Erythroblast (primary cell): ENCODE measurements at regions not wholly inside any gene's neighbourhood (a gene's known extent, or its start where the extent isn't known, plus 50 kb on each side); places are given as distances from the start of the nearest gene placed in this dataset.
A peak's percentile ranks its signal among the peaks of the same experiment; 100 is the strongest.

ENCODE experiments used
- DNase-seq, 2 experiments: peaks; one replicate each; lab custom pipeline; 2025; lab: John Stamatoyannopoulos, UW
- GATA1 ChIP-seq: IDR thresholded peaks from 2 replicates; pipeline ENCODE4 v1.6.1; 2011; ENCODE audit warnings: low read depth, mild to moderate bottlenecking, control low read depth, low read length, moderate library complexity
- POLR2A ChIP-seq: IDR thresholded peaks from 2 replicates; pipeline ENCODE4 v1.6.1; 2011; ENCODE audit warnings: mild to moderate bottlenecking, low read length

DNA sequence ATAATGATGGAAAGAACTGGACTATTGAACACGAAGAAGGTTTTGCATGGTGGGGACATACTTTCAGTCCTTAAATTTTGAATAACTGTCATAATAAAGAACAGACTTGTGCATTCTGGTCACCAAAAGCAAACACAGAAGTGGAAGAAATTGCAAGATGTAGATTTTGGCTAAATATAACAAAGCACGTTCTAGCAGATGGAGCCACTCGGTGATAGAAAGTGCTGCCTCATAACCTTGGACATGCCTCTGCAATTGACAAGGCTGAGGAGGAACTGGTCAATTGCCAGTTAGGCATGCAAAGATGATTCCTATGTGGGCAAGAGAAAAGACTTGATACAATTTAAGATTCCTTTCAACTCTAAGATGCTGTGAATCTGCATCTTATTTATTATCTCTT is 244.1 kb upstream of the ZC3H12C start:
- no peak for DNase-seq
- no peak for TF ChIP-seq POLR2A

DNA sequence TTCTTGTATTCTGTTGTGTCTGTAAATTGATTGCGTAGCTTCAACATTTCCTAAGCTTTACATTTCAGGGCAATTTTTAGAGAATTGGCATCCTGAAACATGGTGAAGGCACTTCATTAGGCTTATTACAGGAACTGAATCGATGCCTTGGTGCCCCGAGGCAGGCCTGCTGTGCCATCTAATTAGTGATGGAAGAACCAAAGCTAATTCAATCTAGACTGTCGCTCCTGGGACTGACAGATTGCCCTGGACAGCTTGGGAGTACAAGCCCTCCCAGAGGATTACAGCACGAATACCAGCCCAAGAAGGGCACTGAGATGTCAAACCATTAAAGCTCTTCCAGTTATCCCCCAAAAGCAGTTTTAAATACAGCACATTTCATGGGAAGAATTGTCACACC is 243.2 kb upstream of the ZC3H12C start:
- TF ChIP-seq POLR2A (no peak), GATA1 (no peak)

DNA sequence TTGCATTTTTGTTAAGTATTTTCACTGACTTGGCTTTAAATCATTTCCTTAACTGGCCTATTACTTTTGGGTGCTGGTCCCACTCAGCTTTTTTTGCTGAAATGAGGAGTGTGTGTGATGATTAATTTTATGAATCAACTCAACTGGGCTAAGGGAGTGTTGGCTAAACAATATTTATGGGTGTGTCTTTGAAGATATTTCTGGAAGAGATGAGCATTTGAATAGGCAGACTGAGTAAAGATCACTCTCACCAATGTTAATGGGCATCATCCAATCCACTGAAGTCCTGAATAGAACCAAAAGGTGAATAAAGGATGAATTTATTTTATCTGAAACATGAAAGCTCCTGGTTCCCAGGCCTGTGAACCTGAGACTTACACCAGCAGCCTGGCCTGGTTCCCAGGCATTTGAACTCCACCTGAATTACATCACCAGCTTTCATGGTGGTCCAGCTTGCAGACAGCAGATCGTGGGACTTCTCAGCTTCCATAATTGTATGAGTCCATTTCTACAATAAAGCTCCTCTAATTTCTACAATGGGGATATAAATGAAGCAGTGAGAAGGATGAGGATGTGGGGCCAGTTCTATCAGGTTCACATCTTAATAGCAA is 241.3 kb upstream of the ZC3H12C start:
- TF ChIP-seq POLR2A (no peak), GATA1 (no peak)
- DNase-seq: no peak

More for the DNA sequence above, 243.2 kb upstream of the ZC3H12C start:
- no peak for DNase-seq

DNA sequence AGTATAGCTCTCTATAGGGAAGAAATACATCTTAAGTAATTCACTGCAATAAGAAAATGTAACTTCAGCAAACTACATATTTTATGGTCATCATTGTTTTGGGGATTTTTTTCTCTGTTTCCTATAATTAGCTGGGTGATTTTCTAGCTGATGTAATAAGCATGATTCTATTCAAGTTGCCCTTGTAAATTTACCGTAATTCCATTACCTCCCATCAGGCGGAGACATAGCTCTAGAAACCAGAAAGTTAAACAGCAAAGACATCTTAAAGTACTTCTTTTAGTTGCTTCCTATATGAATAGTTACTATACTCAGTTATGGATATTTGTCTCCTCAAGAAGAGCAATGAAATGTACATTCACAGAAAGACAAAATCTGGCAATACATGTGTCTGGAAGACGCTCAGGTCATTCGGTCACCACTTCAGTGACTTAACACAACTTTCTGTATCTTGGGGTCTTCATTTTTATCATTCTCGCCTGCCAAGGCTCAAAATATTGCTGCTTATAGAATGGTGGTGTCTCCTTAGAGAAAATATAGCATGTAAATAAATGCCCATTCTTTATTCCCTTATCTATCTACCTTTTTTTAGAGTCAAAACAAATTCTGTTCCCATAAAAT is 239.9 kb upstream of the ZC3H12C start:
- DNase-seq: peak; percentile 64 to 75
- no peak for TF ChIP-seq GATA1
- TF ChIP-seq POLR2A: no peak

DNA sequence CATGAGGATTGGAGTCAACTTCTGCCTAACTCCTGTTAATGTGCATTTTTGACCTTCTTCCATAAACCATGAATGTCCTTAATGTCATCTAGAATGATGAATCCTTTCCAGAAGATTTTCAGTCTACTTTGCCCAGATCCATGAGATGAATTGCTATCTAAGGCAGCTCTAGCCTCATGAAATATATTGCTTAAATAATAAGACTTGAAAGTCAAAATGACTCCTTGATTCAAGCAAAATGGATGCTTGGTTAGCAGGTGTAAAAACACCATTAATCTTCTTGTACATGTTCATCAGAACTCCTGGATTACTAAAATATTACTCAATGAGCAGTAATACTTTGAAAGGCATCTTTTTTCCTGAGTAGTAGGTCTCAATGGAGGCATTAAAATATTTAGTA is 238.5 kb upstream of the ZC3H12C start:
- DNase-seq: no peak
- no peak for TF ChIP-seq GATA1
- no peak for TF ChIP-seq POLR2A

DNA sequence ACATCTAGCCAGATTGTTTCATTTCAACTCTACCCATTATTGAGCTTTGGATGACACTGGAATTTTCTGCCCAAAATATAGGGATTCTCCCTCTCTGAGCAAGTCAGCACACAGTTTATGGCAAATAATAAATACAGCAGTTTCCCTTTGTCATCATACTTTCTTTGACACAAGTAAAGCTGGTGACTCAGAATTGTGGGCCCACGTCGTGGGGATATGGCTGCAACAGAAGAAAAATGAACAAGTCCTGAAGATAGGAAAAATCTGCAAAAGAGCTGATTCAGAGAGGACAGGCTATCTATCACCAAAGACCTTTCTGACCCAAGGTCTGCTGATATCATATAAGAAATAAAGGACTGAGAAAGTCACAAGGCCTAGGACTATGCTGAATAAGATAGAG is 236.3 kb upstream of the ZC3H12C start:
- no peak for DNase-seq
- TF ChIP-seq POLR2A (no peak), GATA1 (no peak)

DNA sequence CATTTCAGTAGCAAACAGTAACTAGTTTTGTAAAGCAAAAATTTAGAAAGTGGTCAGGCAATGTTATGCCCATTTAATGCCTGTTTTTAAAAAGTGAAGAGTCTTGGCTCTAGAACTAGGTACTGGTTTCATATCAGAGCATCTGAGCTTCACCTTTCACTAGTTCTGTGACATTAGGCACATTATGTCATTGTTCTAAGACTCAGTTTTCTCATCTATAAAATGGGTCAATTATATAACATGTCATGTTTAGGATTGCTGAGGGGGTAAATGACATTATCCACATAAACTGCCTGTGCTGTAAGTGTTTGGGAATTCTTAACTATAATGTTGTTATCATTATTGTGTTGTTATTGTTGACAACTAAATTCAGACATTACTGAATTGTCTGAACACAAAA is 235.6 kb upstream of the ZC3H12C start:
- DNase-seq: no peak
- TF ChIP-seq POLR2A (no peak), GATA1 (no peak)

DNA sequence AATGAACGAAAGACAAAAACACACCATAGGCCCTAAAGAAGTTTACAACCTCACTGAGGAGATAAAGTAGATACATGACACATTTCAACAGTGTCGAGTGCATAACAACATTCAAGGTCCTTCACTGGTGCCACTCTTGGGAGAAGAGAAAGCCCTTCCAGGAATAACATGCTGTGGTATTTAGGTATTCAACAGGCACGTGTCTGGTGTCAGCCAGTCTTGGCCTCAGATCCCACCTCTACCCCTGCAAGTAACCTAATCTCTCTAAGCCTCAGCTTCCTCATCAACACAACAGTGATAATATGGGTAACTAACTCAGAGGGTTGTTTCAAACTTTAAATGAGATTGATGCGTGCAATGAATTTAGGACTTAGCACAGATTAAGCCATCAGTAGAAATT is 235.0 kb upstream of the ZC3H12C start:
- no peak for TF ChIP-seq GATA1
- TF ChIP-seq POLR2A: no peak
- DNase-seq: no peak

DNA sequence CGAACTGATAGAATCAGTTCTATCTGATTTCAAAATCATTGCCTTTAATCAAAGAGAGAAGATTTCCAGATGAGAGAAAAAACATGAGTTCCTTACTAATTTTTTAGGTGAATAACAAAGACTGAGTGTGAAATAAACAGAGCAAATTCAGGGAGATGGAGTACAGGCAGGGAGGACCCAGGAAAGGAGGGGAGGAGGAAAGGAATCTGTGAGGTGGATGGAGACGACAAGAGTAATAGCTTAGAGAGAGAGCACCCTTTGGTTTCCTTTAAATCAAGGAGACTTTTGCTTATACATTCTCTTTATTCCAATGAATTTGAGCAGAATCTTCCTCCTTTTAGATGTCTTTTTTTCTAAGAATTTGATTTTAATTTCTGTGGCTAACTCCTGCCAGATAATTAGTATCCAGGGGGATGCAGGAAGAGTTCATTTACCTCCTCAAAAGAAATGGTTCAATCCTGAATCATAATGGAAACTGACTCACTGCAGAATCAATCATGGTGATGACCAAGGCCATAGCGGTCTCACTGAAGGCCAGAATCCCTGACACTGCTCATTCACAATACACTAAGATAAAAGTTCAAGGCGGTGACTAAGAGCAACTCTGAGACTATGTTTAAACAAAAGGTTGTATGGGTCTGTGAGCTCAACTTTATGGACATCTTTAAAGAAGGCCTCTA is 234.0 kb upstream of the ZC3H12C start:
- no peak for DNase-seq
- TF ChIP-seq POLR2A (no peak), GATA1 (no peak)

DNA sequence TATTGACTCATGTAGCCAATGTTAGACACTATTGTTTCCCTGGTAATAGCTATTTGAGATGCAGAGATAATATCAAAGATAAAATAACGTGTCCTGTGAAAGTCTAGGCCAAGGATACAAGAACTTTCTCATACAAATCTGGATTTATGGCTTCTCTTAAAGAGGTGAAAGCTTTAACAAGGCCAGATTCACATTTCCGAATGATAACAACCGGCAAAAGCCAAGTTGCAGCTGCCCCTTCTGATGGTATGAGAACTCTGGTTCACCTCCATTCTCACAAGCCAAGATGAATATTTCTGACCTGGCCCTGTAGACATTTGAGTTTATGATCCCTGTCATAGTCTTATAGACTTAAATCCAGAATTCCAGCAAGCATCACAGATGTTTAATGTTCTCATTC is 230.4 kb upstream of the ZC3H12C start:
- no peak for DNase-seq
- TF ChIP-seq POLR2A: no peak
- no peak for TF ChIP-seq GATA1

DNA sequence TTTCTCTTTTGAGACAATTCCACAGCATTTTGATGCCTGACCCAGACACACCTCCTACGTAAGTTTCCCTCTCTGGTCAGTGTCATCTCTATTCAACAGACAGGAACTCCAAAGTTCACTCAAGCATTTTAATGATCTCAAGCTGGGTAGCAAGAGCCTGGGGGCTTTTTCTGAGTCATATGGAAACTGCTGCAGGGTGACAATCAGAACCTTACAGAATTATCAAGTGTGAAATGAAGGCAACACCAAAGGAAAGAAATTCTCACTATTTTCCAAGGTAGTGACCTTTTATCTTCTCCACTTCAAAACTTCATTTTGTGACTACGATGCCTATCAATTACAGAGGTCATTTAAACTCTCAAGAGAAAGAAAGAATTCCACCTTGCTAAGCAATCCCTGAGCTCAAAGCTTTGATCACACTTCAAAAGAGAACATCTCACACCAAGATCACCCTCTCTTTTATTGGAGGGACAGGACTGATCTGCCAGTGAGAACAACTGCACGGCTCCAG is 229.0 kb upstream of the ZC3H12C start:
- TF ChIP-seq POLR2A (no peak), GATA1 (no peak)
- no peak for DNase-seq

DNA sequence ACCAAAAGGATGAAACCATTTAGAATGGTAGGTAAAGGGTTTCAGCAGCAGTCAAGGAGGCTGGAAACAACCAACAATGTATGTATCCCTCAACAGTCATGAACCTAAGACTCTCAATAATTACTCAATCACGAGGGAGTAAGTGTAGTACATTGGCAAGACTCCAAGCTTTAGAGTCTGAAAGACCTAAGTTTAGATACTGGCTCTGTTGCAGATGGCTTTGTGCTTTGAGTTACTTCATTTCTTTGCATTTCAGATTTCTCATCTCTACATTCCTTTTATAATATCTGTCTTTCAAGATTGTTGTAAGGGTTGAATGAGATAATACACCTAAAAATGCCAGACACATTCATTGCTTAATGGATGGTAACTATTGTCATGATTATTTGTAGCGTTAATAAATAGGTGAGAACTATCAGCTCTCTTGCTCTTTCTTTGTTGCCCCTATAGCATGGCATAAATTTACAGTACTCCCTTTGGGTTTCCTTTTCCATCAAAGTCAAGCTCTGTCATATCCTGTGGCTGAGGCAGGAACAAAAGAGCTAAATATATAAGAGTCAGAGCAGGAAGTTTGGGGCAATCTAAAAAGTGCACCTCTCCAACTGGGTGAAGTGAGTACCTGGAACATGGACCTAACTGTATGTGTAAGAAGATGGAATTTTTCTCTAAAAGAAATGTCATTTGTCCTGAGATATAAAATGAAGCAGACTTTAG is 228.2 kb upstream of the ZC3H12C start:
- TF ChIP-seq POLR2A (no peak), GATA1 (no peak)
- no peak for DNase-seq

DNA sequence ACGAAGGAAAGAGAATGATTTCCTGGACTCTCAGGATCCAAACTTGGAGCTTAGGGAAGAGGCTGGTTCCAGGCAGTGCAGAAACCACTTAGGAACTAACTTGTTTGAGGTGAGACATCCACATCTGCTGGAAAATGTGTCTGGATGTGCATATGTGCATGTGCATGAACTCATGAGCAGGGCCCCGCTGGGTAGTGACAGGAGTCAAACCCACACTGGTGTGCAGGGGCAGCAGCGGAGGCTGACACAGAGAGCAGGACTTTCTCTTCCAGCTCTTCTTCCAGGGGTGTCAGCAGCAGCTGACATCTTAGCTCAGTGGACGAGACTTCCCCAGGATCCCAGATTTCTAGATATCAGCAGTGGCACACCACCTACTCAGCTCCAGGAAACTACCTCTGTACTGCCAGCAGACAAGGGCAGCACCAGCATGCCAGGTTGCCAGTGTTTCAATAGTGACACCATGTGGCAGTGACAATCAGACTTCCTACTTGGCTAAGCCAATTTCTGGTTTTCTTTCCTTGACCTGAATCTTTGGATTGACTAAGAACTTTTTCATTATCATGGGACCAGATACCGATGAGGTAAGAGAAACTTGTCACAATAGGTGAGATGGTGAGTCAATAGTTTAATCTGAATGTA is 227.5 kb upstream of the ZC3H12C start:
- DNase-seq: no peak
- TF ChIP-seq GATA1: no peak
- no peak for TF ChIP-seq POLR2A

DNA sequence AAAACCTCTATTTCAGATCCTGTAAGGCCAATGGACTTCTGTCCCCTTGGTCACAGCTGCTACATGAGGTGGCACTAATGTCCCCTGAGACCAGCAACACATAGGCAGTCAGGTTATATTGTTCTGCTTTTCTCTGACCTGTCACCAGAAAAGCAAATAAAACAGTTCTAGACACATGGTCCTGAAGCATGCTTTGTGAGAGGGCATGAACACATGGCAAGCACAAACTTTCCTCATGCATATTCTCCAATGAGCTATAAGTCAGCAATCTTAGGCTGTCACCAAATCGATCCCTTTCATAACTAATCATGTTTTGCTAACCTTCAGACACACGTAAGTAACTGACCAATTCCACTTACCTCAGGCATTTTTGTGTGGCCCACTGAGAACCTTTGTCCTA is 225.4 kb upstream of the ZC3H12C start:
- TF ChIP-seq GATA1: no peak
- TF ChIP-seq POLR2A: no peak
- no peak for DNase-seq

DNA sequence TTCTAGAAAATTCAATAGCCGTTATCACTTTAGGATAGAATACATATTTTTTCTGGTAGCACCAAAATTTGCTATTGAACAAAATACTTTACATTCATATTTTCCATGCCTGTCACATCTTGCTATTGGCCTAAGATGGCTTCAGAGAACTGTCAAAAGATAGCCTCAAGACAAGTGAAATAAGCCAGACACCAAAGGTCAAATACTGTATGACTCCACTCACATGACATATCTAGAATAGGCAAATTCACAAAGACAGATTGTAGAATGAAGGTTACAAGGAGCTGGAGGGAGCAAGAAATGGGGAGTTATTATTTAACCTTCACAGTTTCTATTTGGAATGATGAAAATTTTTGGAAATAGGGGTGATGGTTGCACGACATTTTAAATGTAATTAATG is 223.7 kb upstream of the ZC3H12C start:
- no peak for DNase-seq
- TF ChIP-seq GATA1 (no peak), POLR2A (no peak)
